ENCODE measurements at regions not wholly inside any gene's neighbourhood (a gene's known extent, or its start where the extent isn't known, plus 50 kb on each side); places are given as distances from the start of the nearest gene placed in this dataset.
A peak's percentile ranks its signal among the peaks of the same experiment; 100 is the strongest.
"Not testable (repeated sequence)": the region's sequence is repeated elsewhere in the genome, so short reads cannot be mapped to it uniquely, and the experiment has no call there.

- Histone ChIP-seq H3K36me3 (ENCODE audit: control insufficient read depth, insufficient read depth, low read length) (no peaks in the 10 kb centered on the region), H3K27ac (ENCODE audit: low read depth, low read length, severe bottlenecking) (peak overlapping the region; percentile 84), H3K9me3 (ENCODE audit: control insufficient read depth, low read length) (no peaks in the 10 kb centered on the region), H3K4me1 (ENCODE audit: control insufficient read depth, insufficient read depth, low read length, poor library complexity, severe bottlenecking) (peaks cover 16% of the 10 kb centered on the region), H3K4me3 (ENCODE audit: extremely low read depth, insufficient read depth, low read length, poor library complexity, severe bottlenecking) (no peak overlapping the region)
- WGBS, 2 experiments (ENCODE audit: insufficient coverage in 2 of 2), result 93 to 94% methylated on average over 20 to 21 of the region's 21 CpGs
These were observed 157.8 kb upstream of the AFDN start for GRCh38 chr6:167668754-167669552.

GRCh38 chr6:167669553-167669849 lies 157.2 kb upstream of the AFDN start:
- peak overlapping the region; percentile 84 for H3K27ac ChIP-seq (ENCODE audit: low read depth, low read length, severe bottlenecking)
- H3K4me1 ChIP-seq (ENCODE audit: control insufficient read depth, insufficient read depth, low read length, poor library complexity, severe bottlenecking), result peaks cover 16% of the 10 kb centered on the region
- no peak overlapping the region for H3K4me3 ChIP-seq (ENCODE audit: extremely low read depth, insufficient read depth, low read length, poor library complexity, severe bottlenecking)
- H3K9me3 ChIP-seq (ENCODE audit: control insufficient read depth, low read length), result no peaks in the 10 kb centered on the region
- 93 to 98% methylated on average over 9 of the region's 9 CpGs for WGBS, 2 experiments (ENCODE audit: insufficient coverage in 2 of 2)
- no peaks in the 10 kb centered on the region for H3K36me3 ChIP-seq (ENCODE audit: control insufficient read depth, insufficient read depth, low read length)

- no peaks in the 10 kb centered on the region for H3K36me3 ChIP-seq (ENCODE audit: control insufficient read depth, insufficient read depth, low read length)
- WGBS, 2 experiments (ENCODE audit: insufficient coverage in 2 of 2), result 77 to 84% methylated on average over 24 to 25 of the region's 26 CpGs
- H3K27ac ChIP-seq (ENCODE audit: low read depth, low read length, severe bottlenecking), result peak overlapping the region; percentile 84
- no peak overlapping the region for H3K4me3 ChIP-seq (ENCODE audit: extremely low read depth, insufficient read depth, low read length, poor library complexity, severe bottlenecking)
- H3K9me3 ChIP-seq (ENCODE audit: control insufficient read depth, low read length), result no peaks in the 10 kb centered on the region
- H3K4me1 ChIP-seq (ENCODE audit: control insufficient read depth, insufficient read depth, low read length, poor library complexity, severe bottlenecking), result peaks cover 16% of the 10 kb centered on the region
These were observed 156.6 kb upstream of the AFDN start for GRCh38 chr6:167669870-167670802.

- WGBS, 2 experiments (ENCODE audit: insufficient coverage in 2 of 2), result 96 to 98% methylated on average over 7 of the region's 7 CpGs
- peaks cover 16% of the 10 kb centered on the region for H3K4me1 ChIP-seq (ENCODE audit: control insufficient read depth, insufficient read depth, low read length, poor library complexity, severe bottlenecking)
- no peaks in the 10 kb centered on the region for H3K9me3 ChIP-seq (ENCODE audit: control insufficient read depth, low read length)
- peak overlapping the region; percentile 84 for H3K27ac ChIP-seq (ENCODE audit: low read depth, low read length, severe bottlenecking)
- H3K4me3 ChIP-seq (ENCODE audit: extremely low read depth, insufficient read depth, low read length, poor library complexity, severe bottlenecking), result no peak overlapping the region
- no peaks in the 10 kb centered on the region for H3K36me3 ChIP-seq (ENCODE audit: control insufficient read depth, insufficient read depth, low read length)
These were observed 155.8 kb upstream of the AFDN start for GRCh38 chr6:167670938-167671338.

- H3K9me3 ChIP-seq (ENCODE audit: control insufficient read depth, low read length); H3K4me3 ChIP-seq (ENCODE audit: extremely low read depth, insufficient read depth, low read length, poor library complexity, severe bottlenecking); H3K36me3 ChIP-seq (ENCODE audit: control insufficient read depth, insufficient read depth, low read length); H3K27ac ChIP-seq (ENCODE audit: low read depth, low read length, severe bottlenecking): not testable (repeated sequence)
- WGBS, 2 experiments (ENCODE audit: insufficient coverage in 2 of 2), result 83 to 86% methylated on average over 2 to 3 of the region's 3 CpGs
- peaks cover 17% of the 10 kb centered on the region for H3K4me1 ChIP-seq (ENCODE audit: control insufficient read depth, insufficient read depth, low read length, poor library complexity, severe bottlenecking)
These were observed 155.2 kb upstream of the AFDN start for GRCh38 chr6:167671379-167671976.

- no peak overlapping the region for H3K27ac ChIP-seq (ENCODE audit: low read depth, low read length, severe bottlenecking)
- 85 to 91% methylated on average over 28 to 32 of the region's 33 CpGs for WGBS, 2 experiments (ENCODE audit: insufficient coverage in 2 of 2)
- no peaks in the 10 kb centered on the region for H3K9me3 ChIP-seq (ENCODE audit: control insufficient read depth, low read length)
- H3K4me3 ChIP-seq (ENCODE audit: extremely low read depth, insufficient read depth, low read length, poor library complexity, severe bottlenecking), result no peak overlapping the region
- no peaks in the 10 kb centered on the region for H3K36me3 ChIP-seq (ENCODE audit: control insufficient read depth, insufficient read depth, low read length)
- peaks cover 24% of the 10 kb centered on the region for H3K4me1 ChIP-seq (ENCODE audit: control insufficient read depth, insufficient read depth, low read length, poor library complexity, severe bottlenecking)
These were observed 154.6 kb upstream of the AFDN start for GRCh38 chr6:167671977-167672687.

GRCh38 chr6:167672738-167673137 lies 154.0 kb upstream of the AFDN start:
- Histone ChIP-seq H3K4me3 (ENCODE audit: extremely low read depth, insufficient read depth, low read length, poor library complexity, severe bottlenecking) (no peak overlapping the region), H3K36me3 (ENCODE audit: control insufficient read depth, insufficient read depth, low read length) (no peaks in the 10 kb centered on the region), H3K4me1 (ENCODE audit: control insufficient read depth, insufficient read depth, low read length, poor library complexity, severe bottlenecking) (peaks cover 29% of the 10 kb centered on the region), H3K9me3 (ENCODE audit: control insufficient read depth, low read length) (no peaks in the 10 kb centered on the region), H3K27ac (ENCODE audit: low read depth, low read length, severe bottlenecking) (no peak overlapping the region)
- WGBS, 2 experiments (ENCODE audit: insufficient coverage in 2 of 2), result 100% methylated on average over 2 of the region's 3 CpGs; no CpG with 5 or more reads in 1 of the 2 experiments

DNA sequence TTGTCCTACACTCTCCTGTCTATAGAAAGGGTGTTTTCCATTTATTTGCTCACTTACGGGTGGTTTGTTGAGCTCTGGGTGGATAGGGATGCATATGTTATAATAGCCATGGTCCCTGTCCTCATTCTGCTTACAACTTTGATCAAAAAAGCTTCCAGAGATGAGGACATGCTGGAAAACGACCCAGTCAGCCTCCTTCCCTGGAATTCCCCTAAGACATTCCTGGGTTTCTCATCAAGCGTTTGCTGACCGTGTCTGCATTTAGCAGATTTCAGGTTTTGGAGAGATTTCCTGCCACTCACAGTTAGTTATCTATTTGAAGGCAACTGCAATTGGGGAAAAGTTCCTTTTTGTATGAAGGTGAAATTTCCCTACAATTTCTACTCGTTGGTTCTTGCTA lies 152.8 kb upstream of the AFDN start:
- Histone ChIP-seq H3K9me3 (ENCODE audit: control insufficient read depth, low read length) (no peaks in the 10 kb centered on the region), H3K4me1 (ENCODE audit: control insufficient read depth, insufficient read depth, low read length, poor library complexity, severe bottlenecking) (peaks cover 34% of the 10 kb centered on the region), H3K27ac (ENCODE audit: low read depth, low read length, severe bottlenecking) (peak overlapping the region; percentile 10), H3K4me3 (ENCODE audit: extremely low read depth, insufficient read depth, low read length, poor library complexity, severe bottlenecking) (no peak overlapping the region), H3K36me3 (ENCODE audit: control insufficient read depth, insufficient read depth, low read length) (no peaks in the 10 kb centered on the region)
- 0% methylated on average over 1 of the region's 5 CpGs for WGBS, 2 experiments (ENCODE audit: insufficient coverage in 2 of 2)

DNA sequence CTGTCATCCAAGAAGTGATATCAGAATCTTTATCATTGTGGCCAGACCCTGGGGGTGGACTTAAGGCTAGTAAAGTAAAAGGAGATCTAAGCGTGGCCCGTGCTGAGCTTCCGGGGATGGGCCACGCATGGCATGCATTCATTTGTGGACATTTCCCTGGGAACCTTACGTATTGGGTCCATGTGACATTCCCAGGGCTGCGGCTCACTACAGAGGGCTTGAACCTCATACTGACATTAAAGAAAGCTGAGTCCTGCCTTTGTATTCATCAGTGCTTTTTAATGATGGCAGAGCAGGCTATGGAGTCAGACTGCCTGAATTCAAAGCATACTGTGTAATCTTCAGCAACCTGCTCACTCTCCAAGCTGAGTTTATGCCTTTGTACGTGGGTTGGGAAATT lies 152.2 kb upstream of the AFDN start:
- H3K9me3 ChIP-seq (ENCODE audit: control insufficient read depth, low read length), result no peaks in the 10 kb centered on the region
- no peak overlapping the region for H3K4me3 ChIP-seq (ENCODE audit: extremely low read depth, insufficient read depth, low read length, poor library complexity, severe bottlenecking)
- no peak overlapping the region for H3K27ac ChIP-seq (ENCODE audit: low read depth, low read length, severe bottlenecking)
- H3K4me1 ChIP-seq (ENCODE audit: control insufficient read depth, insufficient read depth, low read length, poor library complexity, severe bottlenecking), result peaks cover 36% of the 10 kb centered on the region
- H3K36me3 ChIP-seq (ENCODE audit: control insufficient read depth, insufficient read depth, low read length), result no peaks in the 10 kb centered on the region
- WGBS, 2 experiments (ENCODE audit: insufficient coverage in 2 of 2), result 93 to 95% methylated on average over 7 of the region's 7 CpGs

- Histone ChIP-seq H3K4me1 (ENCODE audit: control insufficient read depth, insufficient read depth, low read length, poor library complexity, severe bottlenecking) (peaks cover 34% of the 10 kb centered on the region), H3K9me3 (ENCODE audit: control insufficient read depth, low read length) (no peaks in the 10 kb centered on the region), H3K4me3 (ENCODE audit: extremely low read depth, insufficient read depth, low read length, poor library complexity, severe bottlenecking) (no peak overlapping the region), H3K27ac (ENCODE audit: low read depth, low read length, severe bottlenecking) (peak overlapping the region; percentile 81), H3K36me3 (ENCODE audit: control insufficient read depth, insufficient read depth, low read length) (no peaks in the 10 kb centered on the region)
- WGBS, 2 experiments (ENCODE audit: insufficient coverage in 2 of 2), result 78 to 83% methylated on average over 15 to 19 of the region's 20 CpGs
These were observed 150.6 kb upstream of the AFDN start for GRCh38 chr6:167676000-167676665.

Measured in mesodermal cell (in vitro differentiated cells).